ENCODE measurements at regions not wholly inside any gene's neighbourhood (a gene's known extent, or its start where the extent isn't known, plus 50 kb on each side); places are given as distances from the start of the nearest gene placed in this dataset.

DNA sequence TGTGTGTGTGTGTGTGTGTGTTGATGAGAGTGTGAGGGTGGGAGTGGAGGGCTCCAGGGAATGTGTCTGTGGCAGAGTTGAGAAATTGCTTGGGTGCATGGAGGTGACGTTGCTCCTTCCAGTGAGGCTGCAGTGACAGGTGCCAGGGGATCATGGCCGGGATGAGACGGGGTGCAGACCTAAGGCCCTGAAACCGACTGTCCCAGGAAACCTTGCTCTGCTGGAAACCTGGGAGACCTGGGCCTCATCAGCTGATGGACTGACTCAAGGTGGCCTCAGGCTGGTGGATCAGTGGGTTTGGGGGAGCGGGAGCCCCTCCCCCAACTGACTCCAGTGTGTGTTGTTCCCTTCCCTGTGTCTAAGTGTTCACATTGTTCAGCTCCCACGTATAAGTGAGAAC, 56.6 kb downstream of the INHBB start:
- Histone ChIP-seq H3K9ac (ENCODE audit: low read length) (no peak overlapping the region), H3K4me3 (ENCODE audit: control extremely low read depth in 1 of 5, extremely low read depth in 1 of 5, insufficient read depth in 1 of 5, low read depth in 2 of 5, low read length in 4 of 5) (no peak overlapping the region), H3K4me2 (replicated peaks; ENCODE audit: low read depth, low read length, poor library complexity, severe bottlenecking) (no peak overlapping the region), H3K4me1 (ENCODE audit: control insufficient read depth in 2 of 2, insufficient read depth in 2 of 2, low read length in 2 of 2) (no peaks in the 10 kb centered on the region), H3K36me3 (replicated peaks in 1 of 2; ENCODE audit: control extremely low read depth in 1 of 2, control insufficient read depth in 1 of 2, extremely low read depth in 1 of 2, insufficient read depth in 2 of 2, low read length in 1 of 2) (no peaks in the 10 kb centered on the region), H2AFZ (ENCODE audit: insufficient read depth, low read depth, low read length, poor library complexity, severe bottlenecking) (no peak overlapping the region), H3K27me3 (replicated peaks in 1 of 4; ENCODE audit: control extremely low read depth in 1 of 4, control insufficient read depth in 3 of 4, insufficient read depth in 4 of 4, low read length in 3 of 4) (peaks cover 0 to 5% (median 0%) of the 10 kb centered on the region in 4 experiments), H3K27ac (ENCODE audit: low read length in 2 of 2) (no peak overlapping the region), H3K79me2 (ENCODE audit: control insufficient read depth, insufficient read depth, low read length) (no peaks in the 10 kb centered on the region), H3K9me3 (ENCODE audit: control extremely low read depth in 1 of 3, control insufficient read depth in 2 of 3, insufficient read depth in 1 of 3, low read length in 2 of 3) (peaks cover 0 to 7% (median 0%) of the 10 kb centered on the region in 3 donors), H4K20me1 (ENCODE audit: control insufficient read depth, insufficient read depth, low read length, poor library complexity, severe bottlenecking) (no peaks in the 10 kb centered on the region)
- WGBS (ENCODE audit: insufficient coverage): 96% methylated on average over 5 of the region's 6 CpGs
- ChIA-PET CTCF (no interaction called here), POLR2A (no interaction called here)
- DNase-seq (no peak), ATAC-seq (ENCODE audit: low read depth) (no peak)
- Mint-ChIP-seq H3K9me3 (ENCODE audit: insufficient read depth) (peaks cover 3% of the 10 kb centered on the region), H3K4me3 (no peak overlapping the region), H3K27me3 (peaks cover 19% of the 10 kb centered on the region), H3K4me1 (no peaks in the 10 kb centered on the region), H3K27ac (no peak overlapping the region)
- intact Hi-C loops (cut with micrococcal nuclease): no loop called here
- TF ChIP-seq EZH2 (IDR thresholded peaks at IDR 0.05; ENCODE audit: borderline replicate concordance, insufficient read depth, low read depth, low read length, poor library complexity, severe bottlenecking): no peak
- TF ChIP-seq, protein P1, sequence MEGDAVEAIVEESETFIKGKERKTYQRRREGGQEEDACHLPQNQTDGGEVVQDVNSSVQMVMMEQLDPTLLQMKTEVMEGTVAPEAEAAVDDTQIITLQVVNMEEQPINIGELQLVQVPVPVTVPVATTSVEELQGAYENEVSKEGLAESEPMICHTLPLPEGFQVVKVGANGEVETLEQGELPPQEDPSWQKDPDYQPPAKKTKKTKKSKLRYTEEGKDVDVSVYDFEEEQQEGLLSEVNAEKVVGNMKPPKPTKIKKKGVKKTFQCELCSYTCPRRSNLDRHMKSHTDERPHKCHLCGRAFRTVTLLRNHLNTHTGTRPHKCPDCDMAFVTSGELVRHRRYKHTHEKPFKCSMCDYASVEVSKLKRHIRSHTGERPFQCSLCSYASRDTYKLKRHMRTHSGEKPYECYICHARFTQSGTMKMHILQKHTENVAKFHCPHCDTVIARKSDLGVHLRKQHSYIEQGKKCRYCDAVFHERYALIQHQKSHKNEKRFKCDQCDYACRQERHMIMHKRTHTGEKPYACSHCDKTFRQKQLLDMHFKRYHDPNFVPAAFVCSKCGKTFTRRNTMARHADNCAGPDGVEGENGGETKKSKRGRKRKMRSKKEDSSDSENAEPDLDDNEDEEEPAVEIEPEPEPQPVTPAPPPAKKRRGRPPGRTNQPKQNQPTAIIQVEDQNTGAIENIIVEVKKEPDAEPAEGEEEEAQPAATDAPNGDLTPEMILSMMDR (IDR thresholded peaks at IDR 0.05): no peak

DNA sequence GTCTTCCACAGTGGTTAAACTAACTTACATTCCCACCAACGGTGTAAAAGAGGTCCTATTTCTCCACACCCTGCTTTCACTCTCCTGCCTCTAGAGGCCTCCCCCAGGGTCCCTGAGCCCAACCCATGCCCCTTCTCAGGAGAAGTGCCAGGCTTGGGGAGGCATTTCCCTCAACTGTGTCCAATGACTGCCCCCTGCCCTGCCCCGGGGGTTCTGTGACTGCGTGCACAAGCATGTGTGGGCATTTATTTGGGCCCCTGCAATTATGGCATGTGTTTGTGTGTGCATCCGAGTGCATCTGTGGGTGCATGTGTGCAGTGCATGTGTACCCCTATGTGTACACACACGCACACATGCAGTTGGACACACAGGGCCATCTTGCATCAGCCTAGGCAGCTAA, 57.3 kb downstream of the INHBB start:
- Histone ChIP-seq H3K4me2 (replicated peaks; ENCODE audit: low read depth, low read length, poor library complexity, severe bottlenecking) (no peak overlapping the region), H3K27me3 (replicated peaks in 1 of 4; ENCODE audit: control extremely low read depth in 1 of 4, control insufficient read depth in 3 of 4, insufficient read depth in 4 of 4, low read length in 3 of 4) (peaks cover 0 to 5% (median 0%) of the 10 kb centered on the region in 4 experiments), H4K20me1 (ENCODE audit: control insufficient read depth, insufficient read depth, low read length, poor library complexity, severe bottlenecking) (no peaks in the 10 kb centered on the region), H3K9me3 (ENCODE audit: control extremely low read depth in 1 of 3, control insufficient read depth in 2 of 3, insufficient read depth in 1 of 3, low read length in 2 of 3) (peaks cover 0 to 7% (median 0%) of the 10 kb centered on the region in 3 donors), H2AFZ (ENCODE audit: insufficient read depth, low read depth, low read length, poor library complexity, severe bottlenecking) (no peak overlapping the region), H3K4me3 (ENCODE audit: control extremely low read depth in 1 of 5, extremely low read depth in 1 of 5, insufficient read depth in 1 of 5, low read depth in 2 of 5, low read length in 4 of 5) (no peak overlapping the region), H3K4me1 (ENCODE audit: control insufficient read depth in 2 of 2, insufficient read depth in 2 of 2, low read length in 2 of 2) (no peaks in the 10 kb centered on the region), H3K36me3 (replicated peaks in 1 of 2; ENCODE audit: control extremely low read depth in 1 of 2, control insufficient read depth in 1 of 2, extremely low read depth in 1 of 2, insufficient read depth in 2 of 2, low read length in 1 of 2) (no peaks in the 10 kb centered on the region), H3K9ac (ENCODE audit: low read length) (no peak overlapping the region), H3K79me2 (ENCODE audit: control insufficient read depth, insufficient read depth, low read length) (no peaks in the 10 kb centered on the region), H3K27ac (ENCODE audit: low read length in 2 of 2) (no peak overlapping the region)
- peaks cover 16% of the 10 kb centered on the region for H3K27me3 Mint-ChIP-seq
- CTCF ChIA-PET: no interaction called here
- POLR2A ChIA-PET: no interaction called here
- WGBS (ENCODE audit: insufficient coverage): 91% methylated on average over 5 of the region's 5 CpGs
- ATAC-seq (ENCODE audit: low read depth) (no peak), DNase-seq (no peak)
- no peaks in the 10 kb centered on the region for H3K4me1 Mint-ChIP-seq
- TF ChIP-seq, protein P1 (IDR thresholded peaks at IDR 0.05): no peak
- no peak for TF ChIP-seq EZH2 (IDR thresholded peaks at IDR 0.05; ENCODE audit: borderline replicate concordance, insufficient read depth, low read depth, low read length, poor library complexity, severe bottlenecking)
- H3K9me3 Mint-ChIP-seq (ENCODE audit: insufficient read depth): peaks cover 3% of the 10 kb centered on the region
- intact Hi-C loops (cut with micrococcal nuclease): no loop called here
- H3K27ac Mint-ChIP-seq: no peak overlapping the region
- H3K4me3 Mint-ChIP-seq: no peak overlapping the region

All from B cell (primary cell).